HCT116 (cell line): ENCODE measurements at regions not wholly inside any gene's neighbourhood (a gene's known extent, or its start where the extent isn't known, plus 50 kb on each side); places are given as distances from the start of the nearest gene placed in this dataset.

Experiments used
- EZH2 ChIP-seq: fragments of 200-600 bp; sonication (generic); IDR thresholded peaks from 2 replicates; pipeline ENCODE4 v1.6.1; 2017; ENCODE audit warnings: antibody characterized with exemption, mixed run types
- EZH2phosphoT487 ChIP-seq: fragments of 200-600 bp; IDR thresholded peaks from 2 replicates; pipeline ENCODE4 v1.6.1; 2018; ENCODE audit warnings: antibody characterized with exemption, borderline replicate concordance
- JUND ChIP-seq: IDR thresholded peaks from 2 replicates; pipeline ENCODE4 v1.6.1; 2012
- POLR2A ChIP-seq: IDR thresholded peaks from 2 replicates; pipeline ENCODE4 v1.7.0; 2011; ENCODE audit warnings: borderline replicate concordance; ENCODE audit not compliant: insufficient read depth, insufficient read length; ENCODE audit errors: extremely low read depth
- RAD21 ChIP-seq: IDR thresholded peaks from 2 replicates; pipeline ENCODE4 v1.6.1; 2012; ENCODE audit warnings: low read depth, mild to moderate bottlenecking
- TF ChIP-seq, protein P1 (sequence below), 3 experiments: fragments of 200-600 bp in 1 of 3; sonication (generic) in 1 of 3; IDR thresholded peaks in 2 of 3; conservative IDR thresholded peaks in 1 of 3; 2 replicates each; pipeline ENCODE4 v1.5.1; 2012 to 2017; ENCODE audit warnings: low read depth in 2 of 3, low read length in 2 of 3, antibody characterized with exemption in 1 of 3, borderline replicate concordance in 1 of 3, control low read depth in 1 of 3, mild to moderate bottlenecking in 1 of 3, mixed read lengths in 1 of 3, mixed run types in 1 of 3, moderate library complexity in 1 of 3; ENCODE audit not compliant: insufficient read depth in 1 of 3
- TF ChIP-seq, protein P2 (sequence below): IDR thresholded peaks from 2 replicates; pipeline ENCODE4 v1.6.1; 2012; ENCODE audit warnings: low read depth

- no peak for TF ChIP-seq POLR2A
- TF ChIP-seq, protein P1, sequence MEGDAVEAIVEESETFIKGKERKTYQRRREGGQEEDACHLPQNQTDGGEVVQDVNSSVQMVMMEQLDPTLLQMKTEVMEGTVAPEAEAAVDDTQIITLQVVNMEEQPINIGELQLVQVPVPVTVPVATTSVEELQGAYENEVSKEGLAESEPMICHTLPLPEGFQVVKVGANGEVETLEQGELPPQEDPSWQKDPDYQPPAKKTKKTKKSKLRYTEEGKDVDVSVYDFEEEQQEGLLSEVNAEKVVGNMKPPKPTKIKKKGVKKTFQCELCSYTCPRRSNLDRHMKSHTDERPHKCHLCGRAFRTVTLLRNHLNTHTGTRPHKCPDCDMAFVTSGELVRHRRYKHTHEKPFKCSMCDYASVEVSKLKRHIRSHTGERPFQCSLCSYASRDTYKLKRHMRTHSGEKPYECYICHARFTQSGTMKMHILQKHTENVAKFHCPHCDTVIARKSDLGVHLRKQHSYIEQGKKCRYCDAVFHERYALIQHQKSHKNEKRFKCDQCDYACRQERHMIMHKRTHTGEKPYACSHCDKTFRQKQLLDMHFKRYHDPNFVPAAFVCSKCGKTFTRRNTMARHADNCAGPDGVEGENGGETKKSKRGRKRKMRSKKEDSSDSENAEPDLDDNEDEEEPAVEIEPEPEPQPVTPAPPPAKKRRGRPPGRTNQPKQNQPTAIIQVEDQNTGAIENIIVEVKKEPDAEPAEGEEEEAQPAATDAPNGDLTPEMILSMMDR (IDR thresholded peaks at IDR 0.05 in 2 of 3, conservative IDR thresholded peaks at IDR 0.05 in 1 of 3; ENCODE audit: borderline replicate concordance in 1 of 3, insufficient read depth in 1 of 3, low read depth in 2 of 3, low read length in 2 of 3): no peak
- TF ChIP-seq RAD21: no peak
- TF ChIP-seq EZH2phosphoT487: no peak
- no peak for TF ChIP-seq EZH2
- TF ChIP-seq JUND: no peak
- TF ChIP-seq, protein P2, sequence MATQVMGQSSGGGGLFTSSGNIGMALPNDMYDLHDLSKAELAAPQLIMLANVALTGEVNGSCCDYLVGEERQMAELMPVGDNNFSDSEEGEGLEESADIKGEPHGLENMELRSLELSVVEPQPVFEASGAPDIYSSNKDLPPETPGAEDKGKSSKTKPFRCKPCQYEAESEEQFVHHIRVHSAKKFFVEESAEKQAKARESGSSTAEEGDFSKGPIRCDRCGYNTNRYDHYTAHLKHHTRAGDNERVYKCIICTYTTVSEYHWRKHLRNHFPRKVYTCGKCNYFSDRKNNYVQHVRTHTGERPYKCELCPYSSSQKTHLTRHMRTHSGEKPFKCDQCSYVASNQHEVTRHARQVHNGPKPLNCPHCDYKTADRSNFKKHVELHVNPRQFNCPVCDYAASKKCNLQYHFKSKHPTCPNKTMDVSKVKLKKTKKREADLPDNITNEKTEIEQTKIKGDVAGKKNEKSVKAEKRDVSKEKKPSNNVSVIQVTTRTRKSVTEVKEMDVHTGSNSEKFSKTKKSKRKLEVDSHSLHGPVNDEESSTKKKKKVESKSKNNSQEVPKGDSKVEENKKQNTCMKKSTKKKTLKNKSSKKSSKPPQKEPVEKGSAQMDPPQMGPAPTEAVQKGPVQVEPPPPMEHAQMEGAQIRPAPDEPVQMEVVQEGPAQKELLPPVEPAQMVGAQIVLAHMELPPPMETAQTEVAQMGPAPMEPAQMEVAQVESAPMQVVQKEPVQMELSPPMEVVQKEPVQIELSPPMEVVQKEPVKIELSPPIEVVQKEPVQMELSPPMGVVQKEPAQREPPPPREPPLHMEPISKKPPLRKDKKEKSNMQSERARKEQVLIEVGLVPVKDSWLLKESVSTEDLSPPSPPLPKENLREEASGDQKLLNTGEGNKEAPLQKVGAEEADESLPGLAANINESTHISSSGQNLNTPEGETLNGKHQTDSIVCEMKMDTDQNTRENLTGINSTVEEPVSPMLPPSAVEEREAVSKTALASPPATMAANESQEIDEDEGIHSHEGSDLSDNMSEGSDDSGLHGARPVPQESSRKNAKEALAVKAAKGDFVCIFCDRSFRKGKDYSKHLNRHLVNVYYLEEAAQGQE: no peak
These were observed 95.7 kb upstream of the ESRRB start for GRCh38 chr14:76280221-76280620.
